Endodermal cell (in vitro differentiated cells): ENCODE measurements at regions not wholly inside any gene's neighbourhood (a gene's known extent, or its start where the extent isn't known, plus 50 kb on each side); places are given as distances from the start of the nearest gene placed in this dataset.

Experiments
- DNase-seq: peaks from one replicate; pipeline ENCODE4 v3.0.0-alpha.2; 2017
- H3K27ac ChIP-seq: 2 replicates; pipeline ENCODE4 v1.5.1; 2013; ENCODE audit warnings: mild to moderate bottlenecking, low read depth, low read length, moderate library complexity
- H3K27me3 ChIP-seq: 2 replicates; pipeline ENCODE4 v1.6.1; 2013; ENCODE audit warnings: mild to moderate bottlenecking, low read length, moderate library complexity; ENCODE audit not compliant: insufficient read depth, control insufficient read depth, poor library complexity, severe bottlenecking
- H3K36me3 ChIP-seq: 2 replicates; pipeline ENCODE4 v1.7.0; 2013; ENCODE audit warnings: mild to moderate bottlenecking, low read length, moderate library complexity; ENCODE audit not compliant: control insufficient read depth, insufficient read depth
- H3K4me1 ChIP-seq: one replicate; pipeline ENCODE4 v1.7.0; 2013; ENCODE audit warnings: low read length; ENCODE audit not compliant: control insufficient read depth, insufficient read depth
- H3K4me3 ChIP-seq: 2 replicates; pipeline ENCODE4 v1.5.1; 2013; ENCODE audit warnings: mild to moderate bottlenecking, low read length, moderate library complexity
- H3K9ac ChIP-seq: 2 replicates; pipeline ENCODE4 v1.6.1; 2013; ENCODE audit warnings: mild to moderate bottlenecking, low read length, moderate library complexity; ENCODE audit not compliant: poor library complexity, severe bottlenecking; ENCODE audit errors: extremely low read depth
- H3K9me3 ChIP-seq: 2 replicates; pipeline ENCODE4 v1.6.1; 2013; ENCODE audit warnings: mild to moderate bottlenecking, low read length, moderate library complexity; ENCODE audit not compliant: control insufficient read depth
- H3K27ac Mint-ChIP-seq: 2 replicates; pipeline ENCODE4 v1.8.0; 2020; ENCODE audit warnings: mixed read lengths
- H3K27me3 Mint-ChIP-seq: 2 replicates; pipeline ENCODE4 v1.8.0; 2021; ENCODE audit warnings: mild to moderate bottlenecking, mixed read lengths; ENCODE audit not compliant: insufficient read depth
- H3K36me3 Mint-ChIP-seq: 2 replicates; pipeline ENCODE4 v1.8.0; 2020; ENCODE audit warnings: low read depth, mixed read lengths
- H3K4me1 Mint-ChIP-seq: 2 replicates; pipeline ENCODE4 v1.8.0; 2020; ENCODE audit warnings: mixed read lengths
- H3K4me3 Mint-ChIP-seq: 2 replicates; pipeline ENCODE4 v1.8.0; 2020; ENCODE audit warnings: mild to moderate bottlenecking, moderate library complexity, mixed read lengths
- H3K9me3 Mint-ChIP-seq: 2 replicates; pipeline ENCODE4 v1.8.0; 2020; ENCODE audit warnings: mild to moderate bottlenecking, mixed read lengths
- CTCF ChIP-seq: fragments of 200-600 bp; sonication (generic); conservative IDR thresholded peaks from 2 replicates; pipeline ENCODE4 v1.5.0; 2021; ENCODE audit warnings: antibody characterized with exemption, mild to moderate bottlenecking
- WGBS, 2 experiments: methylation state at CpG; one replicate each; pipeline versions ENCODE4 v1.1.5 to v1.1.7; 2013; ENCODE audit warnings: missing lambda C conversion rate in 2 of 2, mixed read lengths in 1 of 2; ENCODE audit not compliant: insufficient coverage in 1 of 2, insufficient read length in 1 of 2; 5-methylcytosine and 5-hydroxymethylcytosine counted together

- Mint-ChIP-seq H3K4me3 (no peak overlapping the region), H3K27ac (no peak overlapping the region), H3K9me3 (peaks cover 20% of the 10 kb centered on the region), H3K27me3 (peaks cover 24% of the 10 kb centered on the region), H3K4me1 (no peaks in the 10 kb centered on the region), H3K36me3 (no peaks in the 10 kb centered on the region)
- Histone ChIP-seq H3K27me3 (no peaks in the 10 kb centered on the region), H3K4me3 (no peak overlapping the region), H3K4me1 (no peaks in the 10 kb centered on the region), H3K27ac (no peak overlapping the region), H3K9ac (no peak overlapping the region), H3K36me3 (no peaks in the 10 kb centered on the region), H3K9me3 (peaks cover 14% of the 10 kb centered on the region)
- TF ChIP-seq CTCF: no peak
- no peak for DNase-seq
- 93% methylated on average over 2 of the region's 2 CpGs; no CpG with 5 or more reads in 1 of the 2 experiments for WGBS, 2 experiments
Observed at GRCh38 chr1:34306568-34306967, 129.9 kb downstream of the C1orf94 start.

- no peaks in the 10 kb centered on the region for H3K36me3 Mint-ChIP-seq
- H3K4me1 Mint-ChIP-seq: no peaks in the 10 kb centered on the region
- 92% methylated on average over 1 of the region's 1 CpG; no CpG with 5 or more reads in 1 of the 2 experiments for WGBS, 2 experiments
Observed at GRCh38 chr1:34312359-34312758, 135.7 kb downstream of the C1orf94 start.

GRCh38 chr1:34315974-34316373 lies 139.3 kb downstream of the C1orf94 start:
- Mint-ChIP-seq H3K27ac (no peak overlapping the region), H3K27me3 (peaks cover 6% of the 10 kb centered on the region), H3K4me3 (no peak overlapping the region), H3K36me3 (no peaks in the 10 kb centered on the region), H3K4me1 (no peaks in the 10 kb centered on the region), H3K9me3 (peaks cover 30% of the 10 kb centered on the region)
- no peak for TF ChIP-seq CTCF
- Histone ChIP-seq H3K9me3 (peaks cover 21% of the 10 kb centered on the region), H3K36me3 (no peaks in the 10 kb centered on the region), H3K4me3 (no peak overlapping the region), H3K27ac (no peak overlapping the region), H3K4me1 (no peaks in the 10 kb centered on the region), H3K9ac (no peak overlapping the region), H3K27me3 (no peaks in the 10 kb centered on the region)
- WGBS, 2 experiments: 57 to 73% methylated on average over 1 of the region's 1 CpG
- no peak for DNase-seq

More at GRCh38 chr1:34312359-34312758, 135.7 kb downstream of the C1orf94 start:
- no peak overlapping the region for H3K4me3 ChIP-seq
- H3K27ac ChIP-seq: no peak overlapping the region
- no peaks in the 10 kb centered on the region for H3K36me3 ChIP-seq
- H3K27me3 Mint-ChIP-seq: peaks cover 13% of the 10 kb centered on the region
- DNase-seq: no peak
- H3K27me3 ChIP-seq: no peaks in the 10 kb centered on the region
- H3K27ac Mint-ChIP-seq: no peak overlapping the region
- peaks cover 21% of the 10 kb centered on the region for H3K9me3 ChIP-seq
- TF ChIP-seq CTCF: no peak
- no peak overlapping the region for H3K4me3 Mint-ChIP-seq
- no peaks in the 10 kb centered on the region for H3K4me1 ChIP-seq
- H3K9me3 Mint-ChIP-seq: peaks cover 36% of the 10 kb centered on the region
- no peak overlapping the region for H3K9ac ChIP-seq
